ENCODE measurements at regions not wholly inside any gene's neighbourhood (a gene's known extent, or its start where the extent isn't known, plus 50 kb on each side); places are given as distances from the start of the nearest gene placed in this dataset.

DNA sequence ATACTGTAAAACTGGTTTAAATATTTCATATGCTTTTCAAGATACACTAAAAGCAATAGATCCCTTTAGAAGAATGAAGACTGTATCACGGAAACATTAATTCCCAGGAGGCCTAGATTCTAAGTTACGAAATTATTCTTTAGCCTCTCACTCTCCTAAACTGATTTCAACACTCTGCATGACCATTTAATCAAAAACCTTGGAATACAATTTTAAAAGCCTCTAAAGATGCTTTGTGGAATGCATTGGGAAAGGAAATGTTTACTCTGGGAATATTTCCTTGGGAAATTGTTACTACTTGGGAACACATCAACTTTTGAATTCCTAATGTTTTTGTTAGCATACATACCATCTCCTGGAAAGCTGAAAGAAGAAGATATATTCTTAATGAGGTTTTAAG lies 255.7 kb upstream of the FAR2 start:
- TF ChIP-seq CTCF (IDR thresholded peaks at IDR 0.05; ENCODE audit: extremely low read depth, insufficient read depth, missing control alignments), result no peak
- no peak for DNase-seq (ENCODE audit: low spot score)
- in situ Hi-C loops (cut with MboI; ENCODE audit: low pct_unique_long_range_greater_than_20kb, low sequenced_read_pairs, unreplicated experiment), result no loop called here

GRCh38 chr12:28893856-28894255 lies 255.2 kb upstream of the FAR2 start:
- no peak for DNase-seq (ENCODE audit: low spot score)
- in situ Hi-C loops (cut with MboI; ENCODE audit: low pct_unique_long_range_greater_than_20kb, low sequenced_read_pairs, unreplicated experiment), result no loop called here
- TF ChIP-seq CTCF (IDR thresholded peaks at IDR 0.05; ENCODE audit: extremely low read depth, insufficient read depth, missing control alignments), result no peak

DNA sequence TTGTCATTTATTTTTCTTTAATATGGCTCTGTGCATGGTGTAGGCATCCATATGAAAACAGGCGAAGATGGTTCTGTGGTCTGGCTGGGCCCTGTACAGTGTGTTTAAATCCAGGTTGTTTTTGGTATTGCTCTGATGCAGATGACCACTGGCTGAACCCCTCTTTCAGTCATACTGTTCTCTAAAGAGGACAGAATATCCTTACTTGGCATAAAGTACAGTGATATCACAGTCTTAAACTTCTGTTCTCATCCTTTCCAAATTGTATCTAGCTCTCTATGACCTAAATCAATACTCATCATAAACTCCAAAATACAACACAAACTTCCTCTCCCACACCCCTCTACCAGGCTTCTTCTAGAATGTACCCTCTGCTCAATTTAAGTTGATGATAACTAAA lies 252.7 kb upstream of the FAR2 start:
- TF ChIP-seq CTCF (IDR thresholded peaks at IDR 0.05; ENCODE audit: extremely low read depth, insufficient read depth, missing control alignments), result no peak
- in situ Hi-C loops (cut with MboI; ENCODE audit: low pct_unique_long_range_greater_than_20kb, low sequenced_read_pairs, unreplicated experiment), result no loop called here
- no peak for DNase-seq (ENCODE audit: low spot score)

DNA sequence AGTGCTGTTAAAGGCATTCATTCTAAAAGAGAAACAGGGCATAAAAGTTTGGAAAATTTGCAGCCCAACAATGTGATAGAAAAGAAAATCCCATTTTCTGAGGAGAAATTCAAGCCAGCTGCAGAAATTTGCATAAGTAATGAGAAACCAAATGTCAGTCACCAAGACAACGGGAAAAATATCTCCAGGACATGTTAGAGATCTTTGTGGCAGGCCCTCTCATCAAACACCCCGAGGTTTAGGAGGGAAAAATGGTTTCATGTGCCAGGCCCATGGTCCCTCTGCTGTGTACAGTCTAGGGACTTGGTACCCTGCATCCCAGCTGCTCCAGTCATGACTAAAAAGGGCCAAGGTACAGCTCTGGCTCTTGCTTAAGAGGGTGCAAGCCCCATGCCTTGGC lies 251.0 kb upstream of the FAR2 start:
- in situ Hi-C loops (cut with MboI; ENCODE audit: low pct_unique_long_range_greater_than_20kb, low sequenced_read_pairs, unreplicated experiment), result no loop called here
- DNase-seq (ENCODE audit: low spot score), result no peak
- no peak for TF ChIP-seq CTCF (IDR thresholded peaks at IDR 0.05; ENCODE audit: extremely low read depth, insufficient read depth, missing control alignments)

GRCh38 chr12:28899951-28900350 lies 249.1 kb upstream of the FAR2 start:
- no peak for DNase-seq (ENCODE audit: low spot score)
- in situ Hi-C loops (cut with MboI; ENCODE audit: low pct_unique_long_range_greater_than_20kb, low sequenced_read_pairs, unreplicated experiment), result no loop called here
- no peak for TF ChIP-seq CTCF (IDR thresholded peaks at IDR 0.05; ENCODE audit: extremely low read depth, insufficient read depth, missing control alignments)

GRCh38 chr12:28905220-28905955 lies 243.7 kb upstream of the FAR2 start:
- no peak for TF ChIP-seq CTCF (IDR thresholded peaks at IDR 0.05; ENCODE audit: extremely low read depth, insufficient read depth, missing control alignments)
- in situ Hi-C loops (cut with MboI; ENCODE audit: low pct_unique_long_range_greater_than_20kb, low sequenced_read_pairs, unreplicated experiment), result no loop called here
- no peak for DNase-seq (ENCODE audit: low spot score)

Data from GM13977 (cell line).